HFF-Myc (cell line): ENCODE measurements at regions not wholly inside any gene's neighbourhood (a gene's known extent, or its start where the extent isn't known, plus 50 kb on each side); places are given as distances from the start of the nearest gene placed in this dataset.

Experiments used
- DNase-seq: peaks from one replicate; pipeline ENCODE4 v3.0.0-alpha.2; 2011; ENCODE audit warnings: low read depth; ENCODE audit errors: extremely low read depth
- H3K4me3 ChIP-seq: replicated peaks from 2 replicates; pipeline ENCODE4 v1.5.1; 2011; ENCODE audit warnings: low read depth, mild to moderate bottlenecking, control low read depth, low read length
- TF ChIP-seq, protein P1 (sequence below): IDR thresholded peaks from 2 replicates; pipeline ENCODE4 v1.5.1; 2012; ENCODE audit warnings: mild to moderate bottlenecking, low read depth, low read length, control low read depth; ENCODE audit errors: missing control alignments

DNA sequence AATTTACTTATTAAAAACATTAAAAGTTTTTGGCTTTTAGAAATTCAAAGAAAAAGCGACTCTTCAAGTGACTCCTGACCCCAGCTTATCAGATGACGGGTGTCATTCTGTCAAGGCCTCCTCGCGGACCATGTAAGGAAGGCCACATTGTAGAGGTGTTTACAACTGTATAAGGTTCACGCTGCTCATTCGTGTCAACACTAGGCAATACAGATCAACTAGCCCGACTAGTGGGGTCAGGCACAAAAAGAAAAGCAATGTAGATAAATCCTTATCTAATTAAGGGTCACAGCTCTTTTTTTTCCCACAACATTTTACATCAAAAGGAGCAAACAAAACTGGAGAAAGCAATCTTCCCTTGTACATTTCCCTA is 207.5 kb upstream of the NR2F2 start:
- H3K4me3 ChIP-seq: no peak overlapping the region
- TF ChIP-seq, protein P1, sequence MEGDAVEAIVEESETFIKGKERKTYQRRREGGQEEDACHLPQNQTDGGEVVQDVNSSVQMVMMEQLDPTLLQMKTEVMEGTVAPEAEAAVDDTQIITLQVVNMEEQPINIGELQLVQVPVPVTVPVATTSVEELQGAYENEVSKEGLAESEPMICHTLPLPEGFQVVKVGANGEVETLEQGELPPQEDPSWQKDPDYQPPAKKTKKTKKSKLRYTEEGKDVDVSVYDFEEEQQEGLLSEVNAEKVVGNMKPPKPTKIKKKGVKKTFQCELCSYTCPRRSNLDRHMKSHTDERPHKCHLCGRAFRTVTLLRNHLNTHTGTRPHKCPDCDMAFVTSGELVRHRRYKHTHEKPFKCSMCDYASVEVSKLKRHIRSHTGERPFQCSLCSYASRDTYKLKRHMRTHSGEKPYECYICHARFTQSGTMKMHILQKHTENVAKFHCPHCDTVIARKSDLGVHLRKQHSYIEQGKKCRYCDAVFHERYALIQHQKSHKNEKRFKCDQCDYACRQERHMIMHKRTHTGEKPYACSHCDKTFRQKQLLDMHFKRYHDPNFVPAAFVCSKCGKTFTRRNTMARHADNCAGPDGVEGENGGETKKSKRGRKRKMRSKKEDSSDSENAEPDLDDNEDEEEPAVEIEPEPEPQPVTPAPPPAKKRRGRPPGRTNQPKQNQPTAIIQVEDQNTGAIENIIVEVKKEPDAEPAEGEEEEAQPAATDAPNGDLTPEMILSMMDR: no peak
- DNase-seq: no peak

DNA sequence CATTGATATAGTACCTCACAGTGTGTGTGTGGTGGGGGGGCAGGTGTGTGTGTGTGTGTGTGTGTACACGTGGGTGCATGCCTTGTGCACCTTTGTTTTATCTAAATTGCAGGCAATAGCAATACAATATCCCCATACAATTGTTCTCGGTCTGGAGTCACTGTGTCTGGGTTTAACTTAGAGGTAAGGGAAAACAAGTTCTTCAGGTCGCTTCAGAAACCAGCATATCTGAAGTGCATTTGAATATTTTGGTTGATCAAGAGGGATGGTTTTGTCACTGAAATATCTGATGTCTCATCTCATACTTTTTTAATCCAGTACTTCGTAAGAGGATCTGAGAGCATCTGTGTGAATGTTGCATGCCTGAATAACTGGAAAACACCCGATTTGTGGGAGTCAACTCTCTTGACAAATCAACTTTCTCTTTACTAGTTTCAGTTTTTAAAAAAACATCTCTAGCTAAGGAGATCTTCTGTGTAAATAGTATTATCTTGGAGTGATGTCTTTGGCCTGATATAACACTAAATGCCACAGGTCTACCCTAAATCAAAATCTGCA is 206.8 kb upstream of the NR2F2 start:
- H3K4me3 ChIP-seq: no peak overlapping the region
- TF ChIP-seq, protein P1: no peak
- DNase-seq: no peak

DNA sequence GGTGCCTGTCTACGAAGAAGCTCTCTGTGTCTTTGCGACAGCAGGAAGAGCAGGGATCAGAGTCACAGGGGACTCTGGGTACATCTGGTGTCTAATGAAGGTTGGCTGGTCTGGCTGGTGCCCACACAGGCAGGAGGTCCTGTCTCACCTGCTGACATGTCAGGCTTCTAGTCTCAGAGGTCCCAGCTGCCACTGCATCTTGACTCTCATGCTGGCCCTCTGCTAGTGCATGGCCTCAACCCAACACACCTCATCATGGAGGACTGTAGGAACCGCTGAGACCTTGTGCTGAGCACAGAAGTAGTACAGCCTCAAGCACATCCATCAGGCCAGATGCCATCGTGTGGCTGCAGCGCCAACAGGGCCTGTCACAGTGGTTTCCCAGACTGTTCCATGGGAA is 206.1 kb upstream of the NR2F2 start:
- TF ChIP-seq, protein P1: no peak
- no peak overlapping the region for H3K4me3 ChIP-seq
- DNase-seq: no peak

DNA sequence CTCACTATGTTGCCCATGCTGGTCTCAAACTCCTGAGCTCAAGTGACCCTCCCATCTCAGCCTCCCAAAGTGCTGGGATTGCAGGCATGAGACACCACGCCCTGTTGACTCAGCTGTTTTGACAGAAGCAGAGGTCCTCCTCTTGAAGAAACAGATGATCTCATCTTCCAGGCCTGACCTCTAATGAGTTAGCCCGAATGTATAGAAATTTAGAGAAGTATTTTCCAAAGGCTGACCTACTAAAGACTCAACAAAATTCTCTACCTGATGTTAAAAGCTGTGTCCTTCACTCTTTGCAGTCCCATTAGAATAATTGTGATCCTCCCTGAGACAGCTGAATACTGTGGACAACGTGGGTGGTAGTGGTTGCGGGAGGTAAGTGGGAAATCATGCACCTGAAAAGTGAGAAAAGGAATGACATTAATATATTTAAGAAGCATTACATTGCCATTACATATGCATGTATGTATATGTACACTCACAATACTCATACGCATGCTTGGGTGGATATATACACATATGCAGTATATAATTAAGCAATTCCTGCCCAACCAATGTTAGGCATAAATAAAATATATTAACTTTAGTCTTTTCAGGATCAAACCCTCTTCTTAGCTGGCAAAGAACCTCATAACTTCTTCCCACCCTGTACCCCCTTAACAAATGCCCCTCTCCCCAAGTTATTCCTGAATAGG is 204.6 kb upstream of the NR2F2 start:
- no peak for DNase-seq
- TF ChIP-seq, protein P1: no peak
- no peak overlapping the region for H3K4me3 ChIP-seq

DNA sequence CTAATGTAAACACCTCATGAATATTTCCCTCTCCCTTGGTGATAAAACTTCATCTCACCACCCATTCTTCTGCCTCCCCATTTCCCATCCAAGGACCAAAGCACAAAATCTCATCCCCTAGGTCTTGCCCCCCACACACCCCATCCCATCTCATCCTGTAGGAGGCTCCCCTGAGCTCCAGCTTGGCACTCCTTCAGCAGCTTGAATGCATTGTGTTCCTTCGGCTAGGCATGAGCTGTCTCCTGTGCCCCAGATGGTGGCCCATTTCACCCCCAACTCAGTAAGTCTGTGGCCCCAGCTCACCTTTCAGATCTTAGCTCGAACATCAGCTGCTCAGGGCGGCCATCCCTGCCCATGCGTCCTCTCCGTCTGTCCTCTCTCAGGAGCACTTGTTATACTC is 203.6 kb upstream of the NR2F2 start:
- no peak for DNase-seq
- TF ChIP-seq, protein P1: no peak
- no peak overlapping the region for H3K4me3 ChIP-seq

DNA sequence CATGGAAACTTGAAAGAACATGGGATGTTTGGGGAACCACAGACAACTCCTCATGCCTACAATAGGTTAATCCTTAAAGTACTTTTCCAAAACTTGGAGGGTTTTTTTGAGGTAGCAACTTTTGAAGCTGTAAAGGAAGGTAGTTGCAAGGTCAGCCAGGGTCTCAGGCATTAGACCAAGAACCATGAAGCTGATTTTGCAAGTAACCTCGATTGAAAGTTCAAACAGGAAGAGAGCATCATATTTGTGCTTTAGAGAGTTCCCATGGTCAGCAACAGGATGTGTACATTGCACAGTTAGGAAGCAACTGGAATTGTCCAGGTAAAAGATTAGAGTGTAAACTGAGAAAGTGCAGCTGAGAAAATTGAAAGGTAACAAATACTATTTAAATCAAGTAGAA is 199.8 kb upstream of the NR2F2 start:
- TF ChIP-seq, protein P1: no peak
- no peak for DNase-seq

DNA sequence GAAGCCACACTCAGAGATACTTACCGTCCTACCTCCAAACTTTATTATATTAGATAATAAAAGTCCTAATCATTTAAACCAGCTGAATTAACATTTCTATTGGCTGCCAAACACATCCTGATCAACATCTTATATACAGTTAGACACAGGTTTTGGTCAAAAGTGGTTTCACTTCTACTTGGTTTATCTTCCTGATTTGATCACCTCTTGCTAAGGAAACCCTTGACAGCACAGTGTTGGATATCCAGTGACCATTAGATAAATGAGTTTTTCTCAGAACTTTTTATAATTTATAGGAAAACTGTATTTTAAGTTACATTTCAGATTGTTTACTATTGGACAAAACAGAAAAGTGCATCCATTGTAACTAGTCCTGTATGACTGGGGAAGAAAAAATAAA is 198.4 kb upstream of the NR2F2 start:
- no peak for DNase-seq
- H3K4me3 ChIP-seq: no peak overlapping the region

More for the DNA sequence above, 199.8 kb upstream of the NR2F2 start:
- no peak overlapping the region for H3K4me3 ChIP-seq

More for the DNA sequence above, 198.4 kb upstream of the NR2F2 start:
- TF ChIP-seq, protein P1: no peak
